ENCODE measurements at regions not wholly inside any gene's neighbourhood (a gene's known extent, or its start where the extent isn't known, plus 50 kb on each side); places are given as distances from the start of the nearest gene placed in this dataset.

DNA sequence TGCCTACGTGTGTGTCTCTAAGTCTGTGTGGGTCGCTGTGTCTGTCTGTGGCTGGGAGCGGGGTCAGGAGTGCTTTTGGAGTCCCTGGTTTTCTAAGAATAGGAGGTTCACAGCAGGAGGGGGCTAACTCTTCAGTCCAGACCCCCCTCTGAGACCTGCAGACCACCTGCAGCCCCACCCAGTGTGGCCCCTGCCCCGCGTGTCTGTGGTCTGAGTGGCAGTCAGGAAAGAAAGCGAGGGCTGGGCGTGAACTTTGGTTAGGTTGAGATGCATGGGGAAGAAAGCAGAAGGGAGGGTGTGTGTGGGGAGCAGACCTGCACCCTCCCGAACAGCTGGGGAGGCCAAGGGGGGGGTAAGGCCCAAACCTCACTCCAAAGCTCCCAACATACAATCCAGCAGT lies 144.9 kb upstream of the TPM1 start:
- Mint-ChIP-seq H3K27me3 (ENCODE audit: low read depth) (no peaks in the 10 kb centered on the region), H3K4me3 (peak overlapping the region; percentile 22), H3K4me1 (peaks cover 74% of the 10 kb centered on the region), H3K36me3 (no peaks in the 10 kb centered on the region), H3K27ac (peak overlapping the region; percentile 99), H3K9me3 (peaks cover 3% of the 10 kb centered on the region)
- TF ChIP-seq, protein P1, sequence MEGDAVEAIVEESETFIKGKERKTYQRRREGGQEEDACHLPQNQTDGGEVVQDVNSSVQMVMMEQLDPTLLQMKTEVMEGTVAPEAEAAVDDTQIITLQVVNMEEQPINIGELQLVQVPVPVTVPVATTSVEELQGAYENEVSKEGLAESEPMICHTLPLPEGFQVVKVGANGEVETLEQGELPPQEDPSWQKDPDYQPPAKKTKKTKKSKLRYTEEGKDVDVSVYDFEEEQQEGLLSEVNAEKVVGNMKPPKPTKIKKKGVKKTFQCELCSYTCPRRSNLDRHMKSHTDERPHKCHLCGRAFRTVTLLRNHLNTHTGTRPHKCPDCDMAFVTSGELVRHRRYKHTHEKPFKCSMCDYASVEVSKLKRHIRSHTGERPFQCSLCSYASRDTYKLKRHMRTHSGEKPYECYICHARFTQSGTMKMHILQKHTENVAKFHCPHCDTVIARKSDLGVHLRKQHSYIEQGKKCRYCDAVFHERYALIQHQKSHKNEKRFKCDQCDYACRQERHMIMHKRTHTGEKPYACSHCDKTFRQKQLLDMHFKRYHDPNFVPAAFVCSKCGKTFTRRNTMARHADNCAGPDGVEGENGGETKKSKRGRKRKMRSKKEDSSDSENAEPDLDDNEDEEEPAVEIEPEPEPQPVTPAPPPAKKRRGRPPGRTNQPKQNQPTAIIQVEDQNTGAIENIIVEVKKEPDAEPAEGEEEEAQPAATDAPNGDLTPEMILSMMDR (IDR thresholded peaks at IDR 0.05; ENCODE audit: unreplicated experiment) = no peak
- no peak for DNase-seq (ENCODE audit: low spot score in 2 of 2, unreplicated experiment in 2 of 2)

DNA sequence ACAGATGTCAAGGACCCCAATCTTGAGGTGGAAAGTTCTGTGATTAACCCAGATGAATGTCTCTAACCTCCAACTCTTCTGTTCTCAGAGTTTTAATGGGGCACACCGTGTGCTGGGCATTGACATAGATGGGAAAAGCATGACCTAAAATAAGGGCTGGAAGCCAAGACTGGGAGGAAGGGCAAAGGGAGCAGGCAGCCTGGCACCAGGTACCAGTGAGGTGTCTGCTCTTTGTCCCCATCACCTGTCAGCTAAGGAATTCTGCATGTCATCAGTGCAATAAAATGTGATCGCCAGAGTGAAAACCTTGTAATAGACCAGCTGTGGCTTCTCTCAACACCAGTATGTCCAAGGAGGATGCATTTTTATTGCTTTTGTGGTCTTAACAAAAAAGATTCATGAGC lies 143.5 kb upstream of the TPM1 start:
- Mint-ChIP-seq H3K27me3 (ENCODE audit: low read depth) (no peaks in the 10 kb centered on the region), H3K4me3 (no peak overlapping the region), H3K36me3 (no peaks in the 10 kb centered on the region), H3K27ac (peak overlapping the region; percentile 99), H3K9me3 (no peaks in the 10 kb centered on the region), H3K4me1 (peaks cover 82% of the 10 kb centered on the region)
- DNase-seq (ENCODE audit: low spot score in 2 of 2, unreplicated experiment in 2 of 2) = no peak
- TF ChIP-seq, protein P1 (IDR thresholded peaks at IDR 0.05; ENCODE audit: unreplicated experiment) = no peak

DNA sequence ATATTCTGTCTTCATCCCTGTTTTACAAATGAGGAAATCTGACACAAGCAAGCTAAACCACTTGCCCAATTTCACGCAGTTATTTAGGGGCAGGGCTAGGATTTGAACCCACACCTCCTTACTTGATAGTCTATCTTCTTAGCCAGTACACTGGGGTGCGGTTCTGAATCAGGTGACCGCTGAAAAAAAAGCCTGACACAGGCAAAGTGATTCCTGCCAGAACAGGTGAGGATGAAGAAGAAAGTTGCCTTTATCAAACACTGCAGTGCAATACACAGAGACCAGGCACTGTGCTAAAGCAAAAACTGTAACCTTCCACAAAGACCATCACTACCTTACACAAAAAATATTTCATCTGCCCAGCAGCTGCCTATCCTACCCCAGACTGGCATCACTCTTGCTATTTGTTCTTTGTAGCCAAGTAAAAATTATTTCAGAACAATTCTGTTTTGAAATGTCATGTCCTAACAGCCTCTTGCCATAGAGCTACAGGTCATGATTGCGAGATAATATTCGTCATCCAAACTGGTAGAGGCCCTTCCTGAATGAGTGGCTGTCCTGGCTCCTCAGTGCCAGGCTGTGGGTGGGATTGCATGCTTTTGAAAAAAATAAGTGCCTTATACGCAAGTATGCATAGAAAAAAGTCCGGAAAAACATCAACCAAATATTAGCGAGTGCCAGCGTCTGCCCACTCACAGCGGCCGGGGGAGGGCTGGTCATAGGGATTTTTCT lies 142.3 kb upstream of the TPM1 start:
- Mint-ChIP-seq H3K4me1 (peaks cover 80% of the 10 kb centered on the region), H3K27me3 (ENCODE audit: low read depth) (no peaks in the 10 kb centered on the region), H3K4me3 (no peak overlapping the region), H3K36me3 (no peaks in the 10 kb centered on the region), H3K9me3 (no peaks in the 10 kb centered on the region), H3K27ac (peak overlapping the region; percentile 27)
- TF ChIP-seq, protein P1 (IDR thresholded peaks at IDR 0.05; ENCODE audit: unreplicated experiment) = no peak
- no peak for DNase-seq (ENCODE audit: low spot score in 2 of 2, unreplicated experiment in 2 of 2)

DNA sequence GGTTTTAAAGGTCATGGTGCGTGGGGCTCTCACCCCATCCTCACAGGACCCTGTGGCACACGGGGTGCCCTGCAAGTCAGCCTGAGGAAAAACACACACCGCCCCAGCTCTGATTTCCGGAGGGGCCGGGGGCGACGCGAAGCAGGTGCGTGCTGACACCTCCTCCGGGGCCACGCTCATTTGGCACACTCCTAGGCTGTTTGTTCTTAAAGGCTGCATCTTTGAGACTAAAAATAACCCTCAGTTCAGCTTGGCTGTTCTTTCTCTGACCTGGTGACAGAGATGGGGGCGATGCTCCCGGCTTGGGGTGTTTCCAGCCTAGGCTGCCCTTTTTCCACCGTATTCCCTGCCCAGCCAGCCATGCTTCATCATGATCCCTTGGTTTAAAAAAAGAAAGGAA lies 141.5 kb upstream of the TPM1 start:
- Mint-ChIP-seq H3K4me1 (peaks cover 74% of the 10 kb centered on the region), H3K4me3 (no peak overlapping the region), H3K36me3 (no peaks in the 10 kb centered on the region), H3K9me3 (no peaks in the 10 kb centered on the region), H3K27me3 (ENCODE audit: low read depth) (no peaks in the 10 kb centered on the region), H3K27ac (no peak overlapping the region)
- TF ChIP-seq, protein P1 (IDR thresholded peaks at IDR 0.05; ENCODE audit: unreplicated experiment) = no peak
- no peak for DNase-seq (ENCODE audit: low spot score in 2 of 2, unreplicated experiment in 2 of 2)

DNA sequence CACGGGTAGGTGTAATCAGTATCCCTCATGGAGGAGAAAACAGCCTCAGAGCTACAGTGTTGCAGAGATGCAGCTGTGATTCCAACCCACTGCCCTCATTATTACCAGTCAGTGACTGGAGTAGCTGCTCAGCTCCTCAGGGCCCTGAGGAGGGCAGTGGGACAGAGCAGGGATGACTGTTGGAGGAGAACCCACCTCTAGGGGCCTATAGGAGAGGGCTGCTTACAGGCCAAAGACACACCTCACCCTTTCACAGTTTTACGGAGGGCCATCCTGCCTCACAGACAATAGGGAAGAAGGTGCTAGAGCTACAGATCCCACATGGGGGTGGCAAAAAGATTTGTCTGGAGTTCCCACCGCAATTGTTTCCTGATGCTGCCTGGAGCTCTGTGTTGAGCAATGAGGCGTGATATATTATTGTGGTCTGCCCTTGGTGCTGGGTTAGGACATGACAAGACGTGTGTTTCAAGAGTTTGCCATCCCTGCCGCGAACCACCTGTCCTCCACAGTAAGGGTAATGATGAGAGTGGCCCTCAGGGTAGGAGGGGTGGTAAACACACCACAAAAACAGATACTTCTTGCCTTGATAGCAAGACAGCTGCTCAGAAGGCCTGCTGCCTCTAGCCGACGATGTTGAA lies 140.5 kb upstream of the TPM1 start:
- Mint-ChIP-seq H3K36me3 (no peaks in the 10 kb centered on the region), H3K27ac (no peak overlapping the region), H3K9me3 (no peaks in the 10 kb centered on the region), H3K4me3 (no peak overlapping the region), H3K4me1 (peaks cover 65% of the 10 kb centered on the region), H3K27me3 (ENCODE audit: low read depth) (no peaks in the 10 kb centered on the region)
- no peak for DNase-seq (ENCODE audit: low spot score in 2 of 2, unreplicated experiment in 2 of 2)
- TF ChIP-seq, protein P1 (IDR thresholded peaks at IDR 0.05; ENCODE audit: unreplicated experiment) = no peak
